ENCODE measurements at regions not wholly inside any gene's neighbourhood (a gene's known extent, or its start where the extent isn't known, plus 50 kb on each side); places are given as distances from the start of the nearest gene placed in this dataset.

DNA sequence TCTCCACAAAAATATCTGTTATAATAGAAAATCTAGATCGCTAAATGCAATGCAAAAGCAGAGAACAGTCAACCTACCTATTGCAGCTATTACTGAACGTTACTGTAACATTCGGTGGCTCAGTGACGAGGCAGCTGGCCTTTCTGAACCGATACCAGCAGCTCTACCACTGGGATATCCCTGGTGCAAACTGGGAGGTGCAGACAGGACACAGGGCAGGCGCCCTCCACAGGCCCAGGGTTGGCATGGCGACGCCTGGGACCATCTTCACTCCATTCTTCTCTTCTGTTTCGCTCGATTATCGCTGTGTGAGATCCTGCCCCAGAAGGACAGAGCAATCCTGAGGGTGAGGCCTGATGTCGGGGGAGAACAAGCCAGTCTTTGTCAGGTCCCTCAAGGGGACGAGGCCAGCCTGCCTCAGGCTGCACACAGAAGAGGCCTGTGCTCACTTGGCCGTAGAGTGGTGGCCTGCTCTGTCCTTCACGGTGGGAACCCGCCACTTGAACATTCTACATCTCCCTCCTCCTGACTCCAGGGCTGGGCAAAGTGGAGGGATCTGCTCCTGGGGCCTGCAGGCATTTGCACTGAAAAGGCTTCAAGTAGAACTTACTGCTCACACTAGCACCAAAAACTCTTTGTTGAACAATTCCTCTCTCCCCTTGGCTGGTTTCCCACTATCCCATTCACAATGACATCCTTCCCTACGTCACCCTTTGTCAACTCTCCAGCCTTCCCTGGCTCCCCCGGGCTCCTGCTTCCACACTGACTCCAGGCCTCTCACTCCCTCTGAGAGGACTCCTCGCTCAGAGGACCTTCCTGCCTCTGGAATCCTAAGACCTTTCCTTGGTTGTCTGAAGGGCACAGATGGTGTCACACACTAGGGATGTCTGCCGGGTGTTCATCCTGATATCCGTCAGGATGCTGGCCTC lies 49.7 kb downstream of the CYRIA start:
- DNase-seq (ENCODE audit: low spot score), result no peak

DNA sequence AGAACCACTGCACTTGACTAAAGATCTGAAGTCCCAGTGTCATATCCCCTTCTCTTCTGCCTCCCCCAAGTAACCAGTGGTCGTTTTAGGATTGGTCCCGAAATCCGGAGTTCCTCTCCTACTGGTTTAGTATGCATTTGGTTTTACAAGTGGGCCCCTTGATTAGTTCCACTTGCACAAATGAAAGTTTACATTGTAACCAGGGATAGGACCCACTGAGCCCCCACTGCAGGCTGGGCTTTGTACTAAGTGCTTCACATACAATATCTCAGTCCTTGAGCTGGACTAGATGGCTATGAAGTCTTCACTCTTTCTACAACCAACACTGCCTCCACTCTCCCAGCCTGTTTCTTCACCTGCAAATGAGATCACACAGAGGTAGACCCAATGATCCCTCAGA lies 50.4 kb downstream of the CYRIA start:
- DNase-seq (ENCODE audit: low spot score), result no peak

DNA sequence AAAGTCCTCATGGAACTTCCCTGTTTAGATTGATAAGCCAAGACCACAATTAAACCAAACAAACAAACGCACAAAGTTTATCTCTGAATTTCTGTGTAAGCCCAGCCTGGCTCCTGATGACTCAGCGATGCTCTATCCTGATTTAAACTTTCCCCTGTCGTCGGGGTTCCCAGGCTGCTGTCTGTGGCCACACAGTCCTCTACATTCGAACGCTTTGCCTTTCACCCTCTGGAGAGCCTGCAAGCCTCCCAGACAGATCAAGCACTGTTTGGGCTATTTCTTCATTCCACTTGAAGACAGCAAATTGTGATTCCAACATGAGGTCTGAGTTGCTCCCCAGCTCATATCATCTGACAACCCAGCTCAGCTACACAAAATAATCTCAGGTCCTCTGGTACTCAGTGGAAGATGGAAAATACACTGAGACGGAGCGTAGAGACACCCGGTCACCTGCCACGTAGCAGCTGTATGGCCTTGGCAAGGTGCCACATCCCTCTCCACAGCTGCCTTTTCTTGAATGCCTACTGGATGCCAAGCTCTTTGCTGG lies 51.2 kb downstream of the CYRIA start:
- no peak for DNase-seq (ENCODE audit: low spot score)

DNA sequence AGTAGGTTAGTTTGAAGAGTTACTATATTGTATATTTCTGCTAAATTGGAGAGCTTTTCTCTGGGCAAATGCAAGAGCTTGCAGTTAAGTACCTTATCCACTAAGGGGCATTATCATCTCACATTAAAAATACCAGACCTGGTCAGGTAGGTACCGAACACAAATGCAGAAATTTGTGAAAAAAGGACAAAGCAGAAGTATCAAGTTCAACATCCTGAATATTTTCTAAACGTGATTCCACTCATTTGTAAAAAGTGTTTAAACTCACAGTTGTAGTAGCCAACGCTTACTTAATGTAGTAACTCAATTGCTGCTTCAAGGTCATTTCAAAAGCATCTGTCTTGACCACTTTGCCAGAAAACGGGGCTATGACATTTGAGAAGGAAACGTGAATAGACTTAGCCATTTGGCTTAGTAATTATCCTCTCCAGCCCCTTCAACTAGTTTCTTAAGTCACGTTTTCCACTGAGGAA lies 52.1 kb downstream of the CYRIA start:
- DNase-seq (ENCODE audit: low spot score), result peak; percentile 57

DNA sequence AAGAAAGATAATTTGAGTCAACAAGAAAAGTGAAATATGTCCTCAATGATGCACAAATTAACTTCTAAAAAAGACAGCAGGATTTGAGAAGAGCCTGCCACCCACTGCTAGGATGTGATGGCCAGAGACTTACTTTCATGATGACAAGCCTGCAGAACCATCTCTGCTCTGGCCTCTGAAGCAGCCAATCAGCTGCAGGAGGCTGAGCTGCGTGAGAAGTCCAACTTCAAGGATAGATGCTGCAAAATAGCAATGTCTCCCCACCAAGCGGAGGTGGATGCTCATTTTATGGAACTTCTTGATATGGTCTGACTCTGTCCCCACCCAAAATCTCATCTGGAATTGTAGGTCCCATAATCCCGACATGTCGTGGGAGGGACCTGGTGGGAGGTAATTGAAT lies 53.1 kb downstream of the CYRIA start:
- no peak for DNase-seq (ENCODE audit: low spot score)

DNA sequence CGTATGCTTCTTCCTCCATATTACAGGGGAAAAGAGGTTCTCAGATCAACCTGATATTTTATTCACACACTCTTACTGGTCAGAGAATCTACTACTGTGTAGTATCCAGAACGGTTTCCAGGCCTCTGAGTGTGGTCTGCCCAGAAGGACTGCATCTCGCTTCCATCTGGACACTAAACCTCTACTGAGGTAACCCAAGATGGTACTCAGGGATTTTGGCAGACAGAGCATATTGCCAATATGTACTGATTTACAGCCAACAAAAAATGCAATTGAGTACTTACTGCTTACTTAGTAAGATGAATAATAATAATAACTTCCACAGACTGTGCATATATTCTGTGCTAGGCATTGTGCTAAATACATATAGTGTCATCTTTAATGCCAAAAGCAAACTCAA lies 55.8 kb downstream of the CYRIA start:
- DNase-seq (ENCODE audit: low spot score), result no peak

DNA sequence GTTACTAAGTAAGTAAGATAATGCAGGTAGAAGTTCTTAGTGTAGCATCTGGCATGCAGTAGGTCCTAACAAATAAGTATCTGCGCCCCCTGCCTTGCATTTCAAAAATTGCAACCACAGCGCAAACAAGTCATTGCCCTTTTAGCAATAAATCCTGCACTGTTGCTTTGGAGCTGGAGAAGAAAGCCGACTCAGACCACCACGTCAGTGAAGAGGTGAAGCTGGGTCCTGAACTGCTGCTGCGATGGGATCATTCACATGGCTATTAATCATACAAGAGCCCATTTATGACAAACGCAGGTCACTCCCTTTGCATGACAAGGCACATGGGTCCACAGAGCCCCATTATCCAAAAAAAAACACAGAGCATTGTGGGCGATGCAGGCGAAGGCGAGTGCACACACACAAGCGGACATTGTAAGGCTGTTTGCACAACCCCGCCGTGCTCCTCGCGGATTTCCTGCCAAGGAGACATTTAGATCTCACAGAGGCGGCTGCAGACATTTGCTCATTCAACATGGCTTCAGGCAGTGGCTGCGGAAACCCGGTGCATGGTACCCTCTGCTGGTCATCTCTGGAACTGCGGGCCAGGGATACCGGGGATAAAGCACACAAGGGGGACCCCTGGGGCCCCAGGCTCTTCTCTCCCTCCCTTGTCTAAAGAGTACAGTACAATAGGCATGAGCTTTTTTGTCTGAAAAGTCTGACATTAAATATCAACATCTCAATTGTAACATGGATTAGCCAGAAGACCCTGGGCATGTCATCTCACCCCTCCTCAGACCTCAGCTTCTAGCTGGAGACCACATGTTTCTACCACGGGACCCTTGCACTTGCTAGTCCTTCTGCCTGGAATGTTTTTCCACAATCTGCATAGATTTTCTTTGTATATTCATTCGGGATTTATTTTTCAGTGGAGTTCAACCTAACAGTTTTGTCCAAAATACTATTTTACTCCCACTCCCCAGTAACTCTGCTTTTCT lies 56.7 kb downstream of the CYRIA start:
- peak; percentile 77 for DNase-seq (ENCODE audit: low spot score)

DNA sequence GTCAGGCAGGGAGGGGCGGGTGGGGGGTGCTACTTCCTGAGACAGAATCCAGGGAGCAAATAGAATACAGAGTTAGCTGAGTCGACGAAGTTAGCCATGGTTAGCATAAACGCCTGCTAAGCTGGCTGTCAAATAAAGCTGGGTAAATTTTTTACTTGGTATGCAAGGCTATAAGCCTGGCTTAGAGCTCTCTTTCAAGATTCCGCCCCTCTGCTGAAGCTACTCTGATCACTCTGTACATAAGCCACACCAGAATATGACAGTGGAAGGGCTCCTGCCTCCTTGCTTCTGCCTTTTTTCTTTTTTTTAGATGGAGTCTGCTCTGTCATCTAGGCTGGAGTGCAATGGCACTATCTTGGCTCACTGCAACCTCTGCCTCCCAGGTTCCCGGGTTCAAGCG lies 58.3 kb downstream of the CYRIA start:
- no peak for DNase-seq (ENCODE audit: low spot score)

DNA sequence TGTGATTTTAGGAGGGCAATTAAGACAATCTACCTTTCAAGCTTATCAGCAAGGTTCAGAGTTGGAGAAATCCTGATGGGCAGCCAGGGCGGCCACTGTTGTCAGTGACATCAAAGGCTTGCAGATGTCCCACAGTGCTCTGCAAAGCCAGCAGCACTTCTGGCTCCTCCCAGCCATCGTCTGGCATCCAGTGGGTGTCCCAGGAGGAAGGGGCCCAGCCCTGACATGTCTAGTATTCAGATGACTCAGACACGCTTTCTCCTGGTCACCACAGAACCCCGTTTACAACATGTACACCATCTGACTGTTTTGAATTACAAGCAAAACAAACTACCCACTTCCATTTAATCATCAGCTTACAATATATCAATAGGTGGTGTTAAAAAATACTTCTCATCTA lies 61.4 kb downstream of the CYRIA start:
- no peak for DNase-seq (ENCODE audit: low spot score)

DNA sequence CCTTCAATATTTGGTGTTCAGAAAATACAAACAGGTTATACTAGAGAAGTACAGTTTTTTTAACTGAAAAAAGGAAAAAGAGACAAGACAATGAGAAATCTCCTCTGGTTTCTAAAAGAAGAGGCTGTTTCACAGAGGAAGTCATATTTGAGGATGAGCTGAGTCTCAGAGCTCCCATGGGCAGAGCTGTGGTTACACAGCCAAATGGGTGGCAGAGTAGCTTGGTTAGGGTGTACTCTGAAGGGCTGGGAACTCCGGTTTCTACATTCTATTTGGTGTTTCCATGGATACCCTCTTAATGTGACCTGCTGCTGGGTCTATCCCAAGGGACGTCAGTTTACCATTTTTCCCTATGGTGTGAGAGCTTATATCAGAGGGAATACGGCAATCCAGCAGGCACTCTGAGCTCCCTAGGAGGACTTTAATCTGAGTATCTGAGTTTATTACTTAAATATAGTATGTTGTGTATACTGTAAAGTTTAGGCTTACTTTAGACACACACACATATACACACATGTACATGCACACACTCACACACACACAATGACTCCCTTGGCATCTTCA lies 74.2 kb downstream of the CYRIA start:
- no peak for DNase-seq (ENCODE audit: low spot score)

DNA sequence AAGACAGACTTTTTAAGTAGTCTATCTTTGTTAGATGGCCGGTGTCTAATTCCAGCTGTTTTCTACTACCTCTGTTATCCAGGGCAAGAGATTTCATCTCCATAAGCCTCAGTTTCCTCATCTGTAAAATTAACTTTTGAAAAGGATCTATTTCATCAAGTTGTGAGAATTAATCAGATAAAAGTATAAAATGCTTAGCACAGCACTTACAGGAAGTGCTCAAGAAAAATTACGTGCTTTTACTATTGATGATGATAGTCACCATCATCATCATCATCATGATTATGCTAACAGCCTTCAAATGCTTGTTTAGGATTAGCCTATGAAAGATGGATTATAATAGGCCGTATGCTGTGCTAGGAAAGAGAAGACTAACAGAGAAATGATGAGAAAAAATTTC lies 76.2 kb downstream of the CYRIA start:
- no peak for DNase-seq (ENCODE audit: low spot score)

DNA sequence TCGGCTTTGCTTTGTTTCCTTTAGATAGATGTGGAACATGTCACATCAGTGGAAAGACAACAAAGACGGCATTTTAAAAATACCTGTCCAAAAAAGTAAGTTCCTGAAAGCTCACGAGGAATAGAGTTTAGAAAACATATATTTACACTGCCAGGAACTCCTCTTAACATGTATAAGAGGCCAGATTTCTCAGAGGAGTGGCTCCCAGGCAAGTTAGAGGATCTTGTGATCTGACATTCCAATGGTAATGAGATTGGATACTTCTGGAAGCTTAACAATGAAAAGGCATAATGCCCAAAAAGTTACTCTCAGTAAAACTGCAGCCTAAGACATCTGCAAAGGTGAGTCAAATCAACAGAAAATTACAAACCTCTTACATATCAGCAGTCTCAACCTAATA lies 77.1 kb downstream of the CYRIA start:
- DNase-seq (ENCODE audit: low spot score), result no peak

DNA sequence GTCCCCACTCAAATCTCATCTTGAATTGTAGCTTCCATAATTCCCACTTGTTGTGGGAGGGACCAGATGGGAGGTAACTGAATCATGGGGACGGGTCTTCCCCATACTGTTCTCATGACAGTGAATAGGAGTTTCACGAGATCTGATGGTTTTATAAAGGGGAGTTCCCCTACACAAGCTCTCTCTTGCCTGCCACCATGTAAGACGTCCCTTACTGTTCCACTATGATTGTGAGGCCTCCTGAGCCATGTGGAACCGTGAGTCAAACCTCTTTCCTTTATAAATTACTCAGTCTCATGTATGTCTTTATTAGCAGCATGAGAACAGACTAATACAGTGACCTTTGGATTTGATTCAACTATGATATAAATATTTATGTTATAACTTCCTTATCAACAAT lies 78.0 kb downstream of the CYRIA start:
- DNase-seq (ENCODE audit: low spot score), result no peak

DNA sequence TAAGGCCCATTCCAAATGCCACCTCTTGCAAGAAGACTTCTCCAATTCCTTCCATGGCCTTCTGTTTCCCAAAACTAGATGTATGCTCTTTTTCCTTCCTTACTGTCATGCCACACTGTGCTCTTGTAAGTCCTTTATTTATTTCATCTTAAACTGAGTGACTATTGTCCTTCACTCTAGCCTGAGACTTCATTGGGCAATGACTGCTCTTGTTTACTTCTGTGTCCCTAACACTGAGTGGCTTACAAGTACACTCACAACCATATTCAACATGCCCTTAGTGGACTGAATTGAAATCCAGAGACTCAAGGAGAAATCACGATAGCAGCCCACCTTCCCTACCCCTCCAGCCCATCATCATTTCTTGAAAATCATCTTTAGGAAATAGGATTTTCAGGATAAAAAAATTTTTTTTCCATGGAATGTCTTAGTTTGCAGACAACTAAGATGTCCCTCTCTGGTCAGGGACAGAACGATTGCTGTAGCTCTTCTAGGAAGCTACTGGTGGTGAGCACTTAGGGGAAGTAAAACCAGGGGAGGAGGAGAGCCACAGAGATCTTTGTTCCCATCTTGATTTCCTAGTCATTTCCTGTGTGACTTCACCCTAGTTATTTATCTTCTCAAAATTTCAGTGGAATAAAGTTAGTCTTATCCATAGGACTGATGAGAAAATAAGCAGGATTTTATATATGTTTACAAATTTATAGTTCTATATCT lies 80.7 kb downstream of the CYRIA start:
- DNase-seq (ENCODE audit: low spot score), result no peak

DNA sequence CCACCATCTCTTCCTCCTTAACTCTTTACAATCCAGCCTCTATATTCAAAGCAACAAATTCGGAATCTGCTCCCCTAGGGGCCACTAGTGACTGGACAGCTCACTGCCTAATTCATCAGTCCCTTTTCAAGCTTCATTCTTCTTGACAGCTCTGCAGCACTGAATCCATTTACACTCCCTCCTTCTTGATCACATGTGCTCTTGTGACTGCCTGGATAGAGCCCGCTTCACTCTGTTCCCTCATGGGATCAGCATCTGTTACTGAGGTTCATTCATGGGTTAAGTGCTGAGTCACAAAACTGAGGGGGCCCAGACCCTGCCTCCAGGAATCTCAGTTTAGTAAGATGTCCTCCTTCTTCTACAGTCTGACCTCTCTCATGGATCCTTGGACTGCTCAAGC lies 81.5 kb downstream of the CYRIA start:
- DNase-seq (ENCODE audit: low spot score), result no peak

DNA sequence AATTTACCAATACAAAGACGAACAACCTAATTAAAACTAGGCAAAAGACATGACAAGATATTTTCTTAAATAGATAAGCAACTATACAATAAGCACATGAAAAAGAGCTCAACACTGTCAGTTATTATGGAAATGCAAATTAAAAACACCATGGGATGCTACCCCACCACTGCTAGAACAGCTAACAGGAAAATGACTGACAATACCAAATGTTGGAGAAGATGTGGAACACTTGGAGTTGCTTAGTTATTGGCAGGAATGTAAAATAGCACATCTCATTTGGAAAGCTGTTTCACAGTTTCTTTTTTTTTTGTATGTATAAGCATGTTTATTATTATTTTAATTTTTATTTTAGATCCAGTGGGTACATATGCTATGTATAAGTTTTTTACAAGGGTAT lies 84.4 kb downstream of the CYRIA start:
- DNase-seq (ENCODE audit: low spot score), result no peak

DNA sequence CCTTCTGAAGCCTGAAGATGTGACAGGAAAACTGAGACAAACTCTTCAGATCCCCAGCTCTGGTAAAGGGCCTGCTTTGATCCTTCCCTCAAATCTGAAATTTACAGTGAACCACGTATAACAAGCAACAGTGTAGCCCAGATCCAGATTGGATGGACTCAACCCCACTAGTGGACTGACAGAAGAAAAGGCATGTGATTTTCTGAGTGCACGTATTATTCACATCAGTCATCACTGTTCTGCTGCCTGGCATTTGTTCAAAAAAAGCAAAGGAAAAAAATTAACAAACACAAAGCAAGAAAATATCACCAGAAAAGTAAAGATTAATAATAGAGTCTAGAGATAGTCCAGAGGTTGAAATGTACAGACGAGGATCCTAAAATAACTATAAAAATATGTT lies 87.6 kb downstream of the CYRIA start:
- no peak for DNase-seq (ENCODE audit: low spot score)

DNA sequence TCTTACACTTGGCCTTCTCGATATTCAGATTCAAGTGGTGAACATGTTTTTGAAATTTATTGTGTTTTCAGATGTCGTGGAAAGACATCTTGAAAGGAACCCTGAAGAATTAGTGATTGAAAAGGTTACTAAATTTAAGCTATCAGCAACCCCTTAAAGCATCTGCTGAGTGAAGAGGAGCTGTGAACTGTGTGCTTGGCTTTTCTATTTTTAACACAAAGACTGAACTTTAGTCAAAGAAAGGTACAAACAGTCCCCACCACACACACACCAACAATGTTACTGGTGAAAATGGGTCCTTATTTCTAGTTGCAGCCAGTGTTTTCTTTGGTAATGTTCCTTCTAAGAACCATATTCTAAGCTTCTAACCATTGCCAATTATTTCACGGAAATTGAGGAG lies 95.1 kb downstream of the CYRIA start:
- no peak for DNase-seq (ENCODE audit: low spot score)

DNA sequence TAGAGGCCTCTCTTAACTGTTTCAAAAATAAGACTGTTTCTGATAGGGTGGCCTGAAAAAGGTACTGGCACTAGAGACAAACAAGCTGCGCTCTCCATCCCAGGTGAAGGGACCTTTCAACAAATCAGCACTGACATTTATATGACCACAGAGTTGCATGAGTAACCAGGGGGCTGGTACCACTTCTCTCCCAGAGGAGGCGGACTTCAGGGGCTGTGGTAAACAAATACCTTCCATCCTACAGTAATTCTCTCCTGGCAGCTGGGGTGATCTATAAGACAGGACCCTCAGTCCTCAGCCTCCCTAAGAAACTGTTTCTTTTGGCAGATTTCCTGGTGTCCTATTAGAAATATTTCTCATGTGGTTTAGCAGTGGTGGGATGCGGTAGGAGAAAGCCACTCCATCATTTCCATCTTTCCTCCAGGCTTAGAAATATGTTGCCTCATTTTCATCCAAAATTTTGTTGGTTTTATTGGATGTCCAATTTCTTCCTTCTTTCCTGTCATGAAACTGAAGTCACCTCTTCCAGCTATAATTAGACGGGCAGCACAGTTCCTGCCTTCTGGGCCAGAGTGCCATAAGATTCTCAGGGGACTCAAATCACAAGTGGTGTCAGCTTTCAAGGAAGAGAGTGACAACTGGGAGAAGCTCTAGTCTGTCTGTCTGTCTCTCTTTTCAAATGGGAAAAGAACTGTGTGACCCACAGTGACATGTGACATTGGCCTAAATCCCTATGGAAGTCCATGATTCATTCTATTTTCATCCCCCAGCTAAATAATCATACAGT lies 96.4 kb downstream of the CYRIA start:
- no peak for DNase-seq (ENCODE audit: low spot score)

DNA sequence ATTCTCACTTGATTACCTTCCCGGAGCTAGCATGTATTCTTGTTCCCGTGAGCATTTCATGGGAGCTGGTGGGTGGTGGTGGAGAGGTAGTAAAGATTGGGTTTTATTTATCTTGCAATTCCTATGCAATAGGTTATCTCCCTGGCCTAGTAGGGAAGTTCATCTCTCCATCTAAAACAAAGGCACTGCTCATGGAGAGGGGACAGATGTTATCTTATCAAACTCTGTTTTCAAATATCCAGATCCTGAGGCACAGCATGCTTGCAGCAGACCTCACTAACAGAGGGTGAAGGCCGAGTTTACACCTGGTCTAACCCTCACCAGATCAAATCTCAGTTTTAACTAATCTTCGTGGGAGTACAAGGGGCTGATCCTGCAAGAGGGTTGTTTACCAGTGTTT lies 98.9 kb downstream of the CYRIA start:
- DNase-seq (ENCODE audit: low spot score), result no peak

DNA sequence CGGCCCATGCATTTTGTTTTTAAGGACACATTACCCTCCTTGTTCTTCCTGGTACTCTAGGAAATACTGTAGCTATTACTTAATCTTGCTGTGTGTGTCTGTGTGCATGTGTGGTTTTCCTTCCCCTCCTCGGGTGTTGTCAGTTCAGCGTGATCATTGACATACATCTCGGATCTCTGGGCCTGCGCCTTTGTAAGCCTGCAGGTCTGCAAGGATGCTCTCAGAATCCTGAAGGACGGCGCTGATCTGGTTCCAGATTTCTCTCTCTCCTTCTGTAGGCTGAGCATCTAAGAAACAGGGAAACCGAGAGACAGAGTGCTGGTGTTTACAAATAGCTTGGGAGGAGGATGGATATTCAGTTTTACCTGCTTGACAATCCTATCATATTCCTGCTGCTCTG lies 100.2 kb downstream of the CYRIA start:
- no peak for DNase-seq (ENCODE audit: low spot score)
